ENCODE measurements at regions not wholly inside any gene's neighbourhood (a gene's known extent, or its start where the extent isn't known, plus 50 kb on each side); places are given as distances from the start of the nearest gene placed in this dataset.

- no peak for TF ChIP-seq POLR2A (IDR thresholded peaks at IDR 0.05)
- TF ChIP-seq CTCF (IDR thresholded peaks at IDR 0.05) = no peak
These were observed 173.1 kb upstream of the SLIT2 start for GRCh38 chr4:20078644-20079043.

Data from esophagus squamous epithelium (tissue), 4 donors.